Keratinocyte (primary cell): ENCODE measurements at regions not wholly inside any gene's neighbourhood (a gene's known extent, or its start where the extent isn't known, plus 50 kb on each side); places are given as distances from the start of the nearest gene placed in this dataset.

Source experiments
- CTCF ChIP-seq, 3 experiments: IDR thresholded peaks in 1 of 3; conservative IDR thresholded peaks in 1 of 3; optimal IDR thresholded peaks in 1 of 3; 2 replicates in 2 of 3; 3 replicates in 1 of 3; pipeline versions ENCODE3 to v1.5.1; 2011; ENCODE audit warnings: low read length in 3 of 3, mild to moderate bottlenecking in 3 of 3, moderate library complexity in 2 of 3, control low read depth in 1 of 3, inconsistent platforms in 1 of 3; ENCODE audit not compliant: insufficient read depth in 2 of 3; ENCODE audit errors: extremely low read depth in 1 of 3
- EZH2 ChIP-seq: IDR thresholded peaks from one replicate; pipeline ENCODE4 v1.6.1; 2012; ENCODE audit warnings: inconsistent platforms, mild to moderate bottlenecking, low read length, moderate library complexity

- no peak for TF ChIP-seq CTCF (optimal IDR thresholded peaks at IDR 0.05 in 1 of 3, IDR thresholded peaks at IDR 0.05 in 1 of 3, conservative IDR thresholded peaks at IDR 0.05 in 1 of 3; ENCODE audit: extremely low read depth in 1 of 3, insufficient read depth in 2 of 3, low read length in 3 of 3)
- TF ChIP-seq EZH2, result no peak
These were observed 537.4 kb downstream of the PRKD1 start for GRCh38 chr14:29390081-29390832.
